ENCODE measurements at regions not wholly inside any gene's neighbourhood (a gene's known extent, or its start where the extent isn't known, plus 50 kb on each side); places are given as distances from the start of the nearest gene placed in this dataset.

DNA sequence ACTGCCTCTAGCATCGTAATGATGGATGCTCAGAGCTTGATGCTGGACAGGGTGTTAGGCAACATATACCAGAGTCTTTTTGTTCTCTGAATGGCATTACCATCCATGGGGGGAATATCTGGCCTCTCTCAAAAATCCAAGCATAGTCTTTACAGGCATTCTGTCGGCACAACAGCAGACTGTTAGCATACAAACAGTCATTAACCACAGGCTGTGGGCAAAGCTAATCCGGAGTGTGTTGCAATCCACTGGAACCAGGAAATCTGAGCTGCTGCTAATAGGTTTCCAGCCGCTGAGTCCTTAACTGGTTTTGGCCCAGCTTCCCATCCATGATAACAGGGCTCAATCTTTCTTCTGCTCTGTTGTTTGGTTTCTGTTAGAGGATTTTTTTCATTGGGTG is 371.9 kb downstream of the HS3ST3B1 start:
- Histone ChIP-seq H3K9me3 (no peaks in the 10 kb centered on the region), H3K27me3 (no peaks in the 10 kb centered on the region), H3K4me3 (no peak overlapping the region), H3K4me1 (no peaks in the 10 kb centered on the region), H3K27ac (no peak overlapping the region), H3K36me3 (no peaks in the 10 kb centered on the region)
- TF ChIP-seq, protein P1, sequence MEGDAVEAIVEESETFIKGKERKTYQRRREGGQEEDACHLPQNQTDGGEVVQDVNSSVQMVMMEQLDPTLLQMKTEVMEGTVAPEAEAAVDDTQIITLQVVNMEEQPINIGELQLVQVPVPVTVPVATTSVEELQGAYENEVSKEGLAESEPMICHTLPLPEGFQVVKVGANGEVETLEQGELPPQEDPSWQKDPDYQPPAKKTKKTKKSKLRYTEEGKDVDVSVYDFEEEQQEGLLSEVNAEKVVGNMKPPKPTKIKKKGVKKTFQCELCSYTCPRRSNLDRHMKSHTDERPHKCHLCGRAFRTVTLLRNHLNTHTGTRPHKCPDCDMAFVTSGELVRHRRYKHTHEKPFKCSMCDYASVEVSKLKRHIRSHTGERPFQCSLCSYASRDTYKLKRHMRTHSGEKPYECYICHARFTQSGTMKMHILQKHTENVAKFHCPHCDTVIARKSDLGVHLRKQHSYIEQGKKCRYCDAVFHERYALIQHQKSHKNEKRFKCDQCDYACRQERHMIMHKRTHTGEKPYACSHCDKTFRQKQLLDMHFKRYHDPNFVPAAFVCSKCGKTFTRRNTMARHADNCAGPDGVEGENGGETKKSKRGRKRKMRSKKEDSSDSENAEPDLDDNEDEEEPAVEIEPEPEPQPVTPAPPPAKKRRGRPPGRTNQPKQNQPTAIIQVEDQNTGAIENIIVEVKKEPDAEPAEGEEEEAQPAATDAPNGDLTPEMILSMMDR (IDR thresholded peaks at IDR 0.05): no peak
- TF ChIP-seq POLR2A (IDR thresholded peaks at IDR 0.05): no peak
- DNase-seq: no peak

GRCh38 chr17:14670861-14671260 is 370.0 kb downstream of the HS3ST3B1 start:
- Histone ChIP-seq H3K27me3 (no peaks in the 10 kb centered on the region), H3K36me3 (no peaks in the 10 kb centered on the region), H3K4me3 (no peak overlapping the region), H3K9me3 (no peaks in the 10 kb centered on the region), H3K4me1 (no peaks in the 10 kb centered on the region), H3K27ac (no peak overlapping the region)
- TF ChIP-seq POLR2A (IDR thresholded peaks at IDR 0.05): no peak
- TF ChIP-seq, protein P1 (IDR thresholded peaks at IDR 0.05): no peak
- no peak for DNase-seq

DNA sequence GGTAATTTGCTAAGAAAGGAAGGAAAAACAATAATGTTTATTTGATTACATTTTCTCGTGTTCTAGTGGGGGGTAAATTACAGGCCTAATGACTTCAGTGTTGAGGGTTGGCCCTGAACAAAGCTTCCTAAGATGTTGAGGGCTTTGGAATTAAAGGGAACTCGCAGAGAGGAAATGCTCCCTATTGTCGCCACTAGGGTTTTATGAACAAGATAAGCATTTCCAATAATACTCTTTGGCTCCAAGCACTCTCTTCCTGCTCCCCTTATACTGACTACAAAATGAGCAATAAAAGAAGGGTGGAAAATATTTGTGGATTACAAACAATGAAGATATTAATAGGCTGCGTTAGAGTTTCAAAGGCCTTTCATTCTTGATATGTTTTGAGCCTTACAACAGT is 363.6 kb downstream of the HS3ST3B1 start:
- no peak for DNase-seq
- H3K4me1 ChIP-seq: no peaks in the 10 kb centered on the region
- TF ChIP-seq, protein P1 (IDR thresholded peaks at IDR 0.05): no peak
- TF ChIP-seq POLR2A (IDR thresholded peaks at IDR 0.05): no peak
- H3K36me3 ChIP-seq: no peaks in the 10 kb centered on the region
- H3K27ac ChIP-seq: no peak overlapping the region
- no peaks in the 10 kb centered on the region for H3K9me3 ChIP-seq
- no peaks in the 10 kb centered on the region for H3K27me3 ChIP-seq
- H3K4me3 ChIP-seq: no peak overlapping the region

GRCh38 chr17:14641117-14641516 is 340.2 kb downstream of the HS3ST3B1 start:
- no peak for DNase-seq
- no peaks in the 10 kb centered on the region for H3K4me1 ChIP-seq
- no peak overlapping the region for H3K27ac ChIP-seq
- no peaks in the 10 kb centered on the region for H3K27me3 ChIP-seq
- H3K4me3 ChIP-seq: no peak overlapping the region
- H3K36me3 ChIP-seq: no peaks in the 10 kb centered on the region
- no peaks in the 10 kb centered on the region for H3K9me3 ChIP-seq
- TF ChIP-seq POLR2A (IDR thresholded peaks at IDR 0.05): no peak
- TF ChIP-seq, protein P1 (IDR thresholded peaks at IDR 0.05): no peak

DNA sequence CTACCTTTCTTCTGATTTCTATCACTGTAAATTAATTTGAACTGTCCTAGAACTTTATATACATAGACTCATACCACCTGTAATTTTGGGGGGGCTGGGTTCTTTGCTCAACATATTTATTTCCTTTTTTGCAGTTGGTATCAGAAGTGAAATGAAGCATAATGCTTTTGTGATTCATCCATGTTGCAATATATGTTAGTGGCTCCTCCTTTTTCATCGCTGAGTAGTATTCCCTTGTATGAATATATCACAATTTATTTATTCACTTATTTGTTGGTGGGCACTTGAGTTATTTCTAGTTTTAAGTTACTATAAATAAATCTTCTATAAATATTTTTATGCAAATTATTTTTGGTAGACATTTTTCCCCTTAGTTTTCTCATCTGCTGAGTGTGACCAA is 336.4 kb downstream of the HS3ST3B1 start:
- no peak for DNase-seq

More for the DNA sequence above, 336.4 kb downstream of the HS3ST3B1 start:
- H3K9me3 ChIP-seq: no peaks in the 10 kb centered on the region
- H3K4me3 ChIP-seq: no peak overlapping the region
- H3K36me3 ChIP-seq: no peaks in the 10 kb centered on the region
- H3K4me1 ChIP-seq: no peaks in the 10 kb centered on the region
- no peaks in the 10 kb centered on the region for H3K27me3 ChIP-seq
- TF ChIP-seq, protein P1 (IDR thresholded peaks at IDR 0.05): no peak
- TF ChIP-seq POLR2A (IDR thresholded peaks at IDR 0.05): no peak
- no peak overlapping the region for H3K27ac ChIP-seq

Measured in Peyer's patch (tissue), 4 donors.